ENCODE measurements at regions not wholly inside any gene's neighbourhood (a gene's known extent, or its start where the extent isn't known, plus 50 kb on each side); places are given as distances from the start of the nearest gene placed in this dataset.
"Not testable (repeated sequence)": the region's sequence is repeated elsewhere in the genome, so short reads cannot be mapped to it uniquely, and the experiment has no call there.

- no peak for DNase-seq (ENCODE audit: low spot score)
Measured at GRCh38 chr1:102821707-102822106, 286.6 kb downstream of the COL11A1 start.

- DNase-seq (ENCODE audit: low spot score) = no peak
Measured at GRCh38 chr1:102800406-102800805, 307.9 kb downstream of the COL11A1 start.

- DNase-seq (ENCODE audit: low spot score) = no peak
Measured at GRCh38 chr1:102799496-102799895, 308.8 kb downstream of the COL11A1 start.

GRCh38 chr1:102798718-102799117 lies 309.6 kb downstream of the COL11A1 start:
- no peak for DNase-seq (ENCODE audit: low spot score)

GRCh38 chr1:102796429-102796828 lies 311.9 kb downstream of the COL11A1 start:
- DNase-seq (ENCODE audit: low spot score) = no peak

GRCh38 chr1:102790997-102791396 lies 317.3 kb downstream of the COL11A1 start:
- DNase-seq (ENCODE audit: low spot score) = no peak

- not testable (repeated sequence) for DNase-seq (ENCODE audit: low spot score)
Measured at GRCh38 chr1:102789951-102790350, 318.4 kb downstream of the COL11A1 start.

GRCh38 chr1:102783487-102783886 lies 324.8 kb downstream of the COL11A1 start:
- DNase-seq (ENCODE audit: low spot score) = no peak

- DNase-seq (ENCODE audit: low spot score) = no peak
Measured at GRCh38 chr1:102782144-102782543, 326.2 kb downstream of the COL11A1 start.

GRCh38 chr1:102776071-102776470 lies 332.3 kb downstream of the COL11A1 start:
- DNase-seq (ENCODE audit: low spot score) = no peak

- DNase-seq (ENCODE audit: low spot score) = no peak
Measured at GRCh38 chr1:102772831-102773230, 335.5 kb downstream of the COL11A1 start.

- no peak for DNase-seq (ENCODE audit: low spot score)
Measured at GRCh38 chr1:102758418-102758817, 349.9 kb downstream of the COL11A1 start.

- DNase-seq (ENCODE audit: low spot score) = no peak
Measured at GRCh38 chr1:102757363-102757762, 351.0 kb downstream of the COL11A1 start.

- no peak for DNase-seq (ENCODE audit: low spot score)
Measured at GRCh38 chr1:102751111-102751510, 357.2 kb downstream of the COL11A1 start.

GRCh38 chr1:102742426-102742825 lies 365.9 kb downstream of the COL11A1 start:
- DNase-seq (ENCODE audit: low spot score) = no peak

GRCh38 chr1:102733491-102734236 lies 374.7 kb downstream of the COL11A1 start:
- no peak for DNase-seq (ENCODE audit: low spot score)

GRCh38 chr1:102732927-102733326 lies 375.4 kb downstream of the COL11A1 start:
- no peak for DNase-seq (ENCODE audit: low spot score)

GRCh38 chr1:102726417-102726816 lies 381.9 kb downstream of the COL11A1 start:
- DNase-seq (ENCODE audit: low spot score) = no peak

- no peak for DNase-seq (ENCODE audit: low spot score)
Measured at GRCh38 chr1:102724741-102725140, 383.6 kb downstream of the COL11A1 start.

GRCh38 chr1:102715150-102715549 lies 393.2 kb downstream of the COL11A1 start:
- DNase-seq (ENCODE audit: low spot score) = no peak

- DNase-seq (ENCODE audit: low spot score) = no peak
Measured at GRCh38 chr1:102699524-102699923, 408.8 kb downstream of the COL11A1 start.

- no peak for DNase-seq (ENCODE audit: low spot score)
Measured at GRCh38 chr1:102693345-102693744, 415.0 kb downstream of the COL11A1 start.

- no peak for DNase-seq (ENCODE audit: low spot score)
Measured at GRCh38 chr1:102691592-102692090, 416.7 kb downstream of the COL11A1 start.

GRCh38 chr1:102687383-102687782 lies 420.9 kb downstream of the COL11A1 start:
- no peak for DNase-seq (ENCODE audit: low spot score)

Measured in A172 (cell line).